HG02610 (cell line): ENCODE measurements at regions not wholly inside any gene's neighbourhood (a gene's known extent, or its start where the extent isn't known, plus 50 kb on each side); places are given as distances from the start of the nearest gene placed in this dataset.
"Not testable (repeated sequence)": the region's sequence is repeated elsewhere in the genome, so short reads cannot be mapped to it uniquely, and the experiment has no call there.

Experiments
- ATAC-seq: cut with Tn5 transposase; IDR thresholded peaks from one replicate; pipeline ENCODE4 v1.9.1; 2021; ENCODE audit warnings: mild to moderate bottlenecking, moderate library complexity; ENCODE audit not compliant: unreplicated experiment

DNA sequence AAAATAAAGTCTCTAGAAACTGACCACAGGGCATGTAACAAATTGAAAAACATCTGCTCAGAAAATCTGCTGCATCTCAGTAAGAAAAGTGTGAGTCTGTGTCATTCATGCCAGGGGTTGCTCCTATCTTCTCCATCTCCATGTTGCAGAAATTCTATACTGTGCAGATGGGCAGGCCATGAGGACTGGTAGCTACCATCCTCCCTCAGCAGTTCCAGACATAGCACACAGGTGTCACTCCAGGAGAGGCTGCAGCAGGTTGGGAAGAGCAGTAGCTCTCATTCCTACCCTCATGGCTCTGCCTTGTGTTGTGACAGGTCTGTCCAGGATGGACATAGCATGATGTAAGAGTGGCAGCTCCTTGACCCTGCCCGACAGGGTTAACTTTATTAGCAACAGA lies 173.4 kb downstream of the NDUFS4 start:
- ATAC-seq, result no peak

DNA sequence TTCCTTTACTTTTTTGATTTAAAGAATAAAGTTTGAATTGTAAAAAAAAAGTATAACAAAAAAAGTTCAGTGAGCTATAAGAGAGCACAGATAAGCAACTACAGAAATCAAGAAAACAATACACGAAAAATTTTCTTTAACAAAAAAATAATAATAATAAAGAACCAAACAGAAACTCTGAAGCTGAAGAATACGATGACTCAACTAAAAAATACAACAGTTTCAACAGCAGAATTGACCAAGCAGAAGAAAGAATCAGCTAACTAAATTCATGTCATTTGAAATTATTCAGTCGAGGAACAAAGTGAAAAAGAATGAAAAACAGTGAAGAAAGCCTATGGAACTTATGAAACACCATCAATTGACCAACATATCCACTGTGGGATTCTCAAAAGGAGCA lies 177.7 kb downstream of the NDUFS4 start:
- no peak for ATAC-seq

DNA sequence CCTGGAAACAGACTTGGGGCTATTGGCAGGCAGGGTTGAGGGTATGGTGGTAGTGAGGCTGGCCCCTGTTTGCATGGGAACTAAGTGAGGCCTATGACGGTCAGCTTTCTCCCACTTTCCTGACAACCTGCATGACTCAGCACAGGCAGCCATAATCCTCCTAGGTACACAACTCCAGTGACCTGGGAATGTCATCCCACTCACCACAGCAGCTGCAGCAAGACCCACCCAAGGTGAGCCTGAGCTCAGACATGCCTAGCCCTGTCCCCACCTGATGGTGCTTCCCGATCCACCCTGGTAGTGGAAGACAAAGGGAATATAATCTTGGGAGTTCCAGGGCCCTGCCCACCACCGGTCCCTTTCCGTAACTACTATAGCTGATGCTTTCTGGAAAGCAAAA lies 178.7 kb downstream of the NDUFS4 start:
- ATAC-seq, result no peak

DNA sequence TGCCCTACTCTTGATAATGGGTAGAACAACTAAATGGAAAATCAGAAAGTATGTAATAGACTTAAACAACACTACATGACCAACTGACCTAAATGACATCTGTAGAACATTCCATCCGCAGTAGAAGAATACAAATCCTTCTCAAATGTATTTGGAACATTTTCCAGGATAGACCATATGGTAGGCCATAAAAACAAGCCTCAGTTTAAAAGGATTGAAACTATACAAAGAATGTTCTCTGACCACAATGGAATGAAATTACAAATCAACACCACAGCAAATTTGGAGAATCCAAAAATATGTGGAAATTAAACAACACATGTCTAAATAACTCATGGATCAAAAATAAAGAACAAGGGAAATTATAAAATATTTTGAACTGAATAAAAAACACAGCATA lies 189.2 kb downstream of the NDUFS4 start:
- no peak for ATAC-seq

DNA sequence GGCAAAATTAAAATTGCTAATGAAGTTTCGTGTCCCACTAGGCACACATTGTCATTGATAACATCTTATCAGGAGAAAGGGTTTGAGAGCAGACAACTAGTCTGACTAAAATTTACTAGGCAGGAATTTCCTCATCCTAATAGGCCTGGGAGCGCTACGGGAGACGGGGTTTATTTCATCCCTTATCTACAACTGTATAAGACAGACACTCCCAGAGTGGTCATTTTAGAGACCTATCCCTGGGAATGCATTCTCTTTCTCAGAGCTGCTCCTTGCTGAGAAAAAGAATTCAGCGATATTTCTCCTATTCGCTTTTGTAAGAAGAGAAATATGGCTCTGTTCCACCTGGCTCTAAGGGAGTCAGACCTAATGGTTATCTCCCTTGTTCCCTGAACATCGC lies 191.8 kb downstream of the NDUFS4 start:
- ATAC-seq, result not testable (repeated sequence)

DNA sequence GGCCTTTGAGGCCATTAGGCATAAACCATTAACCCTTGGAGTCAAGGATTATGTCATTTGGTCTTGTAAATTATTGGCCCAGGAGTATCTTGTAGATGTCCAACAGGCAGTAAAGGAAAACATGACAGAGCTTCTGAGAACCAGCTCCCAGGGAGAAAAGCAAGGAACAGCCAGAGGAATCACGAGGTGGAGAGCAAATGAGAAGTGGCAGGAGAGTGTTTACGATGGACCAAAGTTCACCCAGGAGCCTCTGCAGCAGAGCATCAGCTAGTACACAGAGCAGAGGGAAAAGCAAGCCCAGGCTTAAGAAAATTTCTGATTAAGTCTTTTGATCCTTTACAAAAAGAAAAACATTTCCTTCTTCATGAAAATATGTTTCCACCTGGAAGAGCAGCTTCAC lies 206.2 kb downstream of the NDUFS4 start:
- ATAC-seq, result no peak

DNA sequence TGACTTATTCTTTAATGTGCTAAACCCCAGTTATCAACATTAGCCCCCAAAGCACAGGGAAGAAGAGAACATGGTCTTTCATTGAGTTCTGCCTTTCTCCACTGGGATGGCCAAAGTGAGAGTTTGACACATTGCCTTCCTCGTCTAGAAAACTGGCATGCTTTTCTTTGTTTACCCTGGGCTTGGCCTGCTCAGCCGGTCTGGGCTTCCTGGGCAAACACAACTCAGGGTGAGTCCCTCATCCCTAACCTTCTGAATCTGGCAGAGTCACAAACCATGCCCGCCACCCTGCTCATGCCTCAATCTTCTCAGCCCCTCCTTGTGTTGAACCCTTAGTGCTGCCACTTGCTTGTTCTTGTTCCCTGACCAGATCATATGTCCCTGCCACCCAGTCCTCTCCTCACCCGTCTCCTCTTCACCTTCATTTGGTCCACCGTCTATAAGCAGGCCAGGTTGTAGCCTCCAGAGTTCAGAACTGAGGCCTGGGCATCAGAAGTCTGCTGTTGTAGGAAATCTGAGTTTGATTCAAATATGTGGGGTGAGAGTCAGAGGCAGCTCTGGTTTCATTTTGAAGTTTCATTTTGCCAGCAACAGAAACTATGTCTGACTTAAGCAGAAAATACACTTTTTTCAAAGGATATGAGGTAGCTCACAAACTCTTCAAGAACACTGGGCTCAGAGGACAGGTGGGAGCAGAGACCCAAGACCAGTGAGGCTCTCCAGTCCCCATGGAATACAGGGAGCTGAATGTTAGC lies 217.6 kb downstream of the NDUFS4 start:
- ATAC-seq, result peak; percentile 61

DNA sequence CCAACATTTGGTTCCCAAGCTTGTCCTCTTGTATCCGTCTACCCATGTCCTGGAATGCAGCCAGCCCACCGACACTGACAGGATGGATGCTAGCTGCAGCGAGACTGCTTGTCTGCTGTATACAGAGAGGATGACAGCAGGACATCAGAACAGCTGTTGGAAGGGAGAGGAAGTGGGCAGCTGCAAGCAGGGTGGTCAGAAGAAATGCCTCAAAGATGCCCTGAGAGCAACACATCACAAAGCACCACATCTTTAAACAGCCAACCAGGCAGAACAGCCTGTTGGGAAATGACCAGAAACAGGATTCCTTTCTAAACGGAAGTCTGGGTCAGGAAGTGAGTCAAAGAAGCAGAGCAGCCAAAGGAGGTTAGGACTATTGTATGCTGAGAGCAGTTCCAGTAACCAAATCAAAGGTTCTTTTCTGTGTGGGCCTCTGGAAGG lies 219.1 kb downstream of the NDUFS4 start:
- peak; percentile 59 for ATAC-seq

DNA sequence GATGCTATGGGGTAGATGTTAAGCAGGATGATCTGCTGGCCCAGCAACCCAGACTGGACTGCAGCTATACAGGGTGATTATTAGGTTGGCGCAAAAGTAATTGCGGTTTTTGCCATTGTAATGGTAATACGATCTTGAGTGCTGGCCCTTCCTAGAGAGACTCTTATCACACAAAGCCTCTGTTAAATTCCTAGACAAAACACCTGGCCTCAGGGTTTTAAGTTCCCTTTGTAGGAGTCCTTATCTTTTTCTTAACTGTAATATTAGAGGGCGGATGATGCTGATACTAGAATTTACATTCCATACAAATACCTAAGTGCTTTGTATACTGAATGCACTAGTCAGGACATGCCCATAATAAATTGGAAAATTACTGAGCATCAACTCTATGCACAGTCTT lies 222.2 kb downstream of the NDUFS4 start:
- ATAC-seq, result no peak

DNA sequence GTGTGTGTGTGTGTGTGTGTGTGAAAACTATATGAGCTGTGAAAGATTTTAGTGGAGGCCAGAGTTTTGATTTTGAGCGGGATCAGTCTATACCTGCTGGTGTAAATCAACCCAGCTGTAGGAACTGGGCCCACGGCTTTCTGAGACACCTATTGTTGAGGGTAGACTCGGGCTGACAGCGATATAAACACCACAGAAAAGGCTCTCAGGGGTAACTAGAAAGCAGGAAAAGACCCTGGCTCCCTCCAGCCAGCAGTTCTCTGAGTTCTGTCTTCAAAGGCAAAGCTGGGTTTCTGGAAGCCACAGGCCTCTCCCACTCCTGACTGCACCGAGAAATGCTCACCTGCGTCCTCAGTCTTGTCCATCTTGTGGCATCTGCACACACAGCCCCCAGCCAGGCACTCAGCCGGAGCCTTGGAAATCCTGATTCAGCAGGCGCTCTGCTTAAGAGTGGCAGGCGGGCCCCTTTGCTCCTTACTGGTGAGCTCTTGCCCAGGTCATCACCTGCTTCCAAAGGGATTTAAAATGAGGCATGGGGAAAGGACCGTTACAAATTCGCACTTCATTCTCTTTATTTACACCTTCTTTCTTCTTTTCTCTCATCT lies 223.3 kb downstream of the NDUFS4 start:
- ATAC-seq, result no peak

DNA sequence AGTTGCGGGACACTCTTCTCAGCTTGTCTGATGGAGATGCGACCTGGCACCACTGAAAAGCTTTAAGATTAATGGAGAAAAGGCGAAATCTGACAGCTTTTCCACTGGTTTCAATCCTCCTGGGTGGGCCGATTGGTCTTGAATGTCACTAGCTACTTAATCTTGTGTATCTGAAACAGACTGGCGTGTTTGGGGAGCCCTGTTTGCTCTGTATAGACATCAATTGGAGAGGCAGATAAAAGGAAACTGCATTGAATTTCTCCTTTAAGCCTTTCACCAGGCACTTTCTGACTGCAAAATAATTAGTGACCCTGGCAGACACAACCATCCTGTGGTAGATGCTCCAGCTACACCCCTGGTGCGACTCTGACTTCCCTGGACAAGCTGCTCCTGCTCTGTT lies 224.2 kb downstream of the NDUFS4 start:
- ATAC-seq, result no peak

DNA sequence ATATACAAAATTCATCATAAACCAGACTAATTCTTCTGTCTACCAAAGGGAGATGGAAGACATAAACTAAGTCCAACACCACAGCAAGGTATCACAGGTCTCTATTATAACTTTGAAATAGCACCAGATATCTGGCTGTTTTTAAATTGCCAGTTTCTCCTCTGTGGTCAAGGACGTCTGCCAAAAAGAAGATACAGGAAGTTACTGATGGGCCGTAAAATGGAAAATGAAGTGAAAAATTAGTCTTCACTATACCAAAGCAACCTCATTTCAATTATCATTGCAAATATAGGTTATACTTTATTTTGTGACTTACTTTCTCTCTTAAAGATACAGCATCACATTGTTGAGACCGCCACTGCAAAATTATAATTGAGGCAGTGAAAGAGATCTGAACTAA lies 225.5 kb downstream of the NDUFS4 start:
- no peak for ATAC-seq

DNA sequence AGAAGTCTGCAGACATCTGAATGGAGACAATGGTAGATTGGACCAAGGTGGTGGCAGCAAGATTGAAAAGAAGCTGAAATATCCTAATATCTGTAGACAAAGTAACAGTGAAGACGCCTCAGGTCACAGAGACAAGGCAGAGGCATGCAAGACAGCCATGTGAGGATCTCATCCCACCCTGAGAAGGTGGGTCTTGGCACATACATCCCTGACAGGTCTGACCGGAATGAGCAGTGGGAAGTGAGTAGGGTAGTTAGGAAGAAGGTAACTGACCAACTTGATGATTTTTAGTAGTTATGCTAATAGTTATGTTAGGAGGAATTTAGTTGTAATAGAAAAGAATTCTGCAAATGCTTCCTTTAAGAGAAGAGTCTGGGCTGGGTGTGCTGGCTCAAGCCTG lies 229.6 kb downstream of the NDUFS4 start:
- no peak for ATAC-seq

DNA sequence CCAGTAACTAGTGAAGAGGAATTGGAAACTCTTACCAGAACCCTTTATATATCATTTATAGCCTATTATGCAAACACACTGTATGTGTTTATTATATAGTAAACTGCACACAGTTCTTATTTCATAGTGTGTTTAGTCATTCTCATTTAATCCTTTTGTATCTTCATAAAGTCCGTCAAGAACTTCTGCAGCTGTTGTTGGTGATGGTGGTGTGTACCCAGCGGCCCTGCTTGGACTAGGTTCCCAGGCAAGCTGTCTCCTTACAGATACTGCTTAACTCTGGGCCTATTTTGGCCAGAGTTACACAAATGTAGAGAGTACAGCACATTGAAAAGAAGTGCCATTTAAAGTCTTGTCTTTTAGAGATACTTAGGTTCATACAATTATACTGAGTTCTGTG lies 231.9 kb downstream of the NDUFS4 start:
- no peak for ATAC-seq

DNA sequence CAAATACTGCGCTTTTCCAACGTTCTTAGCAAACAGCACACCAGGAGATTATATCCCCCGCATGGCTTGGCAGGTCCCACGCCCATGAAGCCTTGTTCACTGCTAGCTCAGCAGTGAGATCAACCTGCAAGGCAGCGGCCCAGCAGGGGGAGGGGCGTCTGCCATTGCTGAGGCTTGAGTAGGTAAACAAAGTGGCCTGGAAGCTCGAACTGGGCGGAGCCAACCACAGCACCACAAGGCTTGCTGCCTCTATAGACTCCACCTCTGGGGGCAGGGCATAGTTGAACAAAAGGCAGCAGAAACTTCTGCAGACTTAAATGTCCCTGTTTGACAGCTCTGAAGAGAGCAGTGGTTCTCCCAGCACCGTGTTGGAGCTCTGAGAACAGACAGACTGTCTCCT lies 239.2 kb downstream of the NDUFS4 start:
- not testable (repeated sequence) for ATAC-seq

DNA sequence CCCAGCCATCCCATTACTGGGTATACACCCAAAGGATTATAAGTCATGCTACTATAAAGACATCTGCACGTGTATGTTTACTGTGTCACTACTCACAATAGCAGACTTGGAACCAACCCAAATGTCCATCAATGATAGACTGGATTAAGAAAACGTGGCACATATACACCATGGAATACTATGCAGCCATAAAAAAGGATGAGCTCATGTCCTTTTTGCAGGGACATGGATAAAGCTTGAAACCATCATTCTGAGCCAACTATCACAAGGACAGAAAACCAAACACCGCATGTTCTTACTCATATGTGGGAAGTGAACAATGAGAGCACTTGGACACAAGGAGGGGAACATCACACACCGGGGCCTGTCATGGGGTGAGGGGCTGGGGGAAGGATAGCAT lies 248.0 kb downstream of the NDUFS4 start:
- ATAC-seq, result not testable (repeated sequence)

DNA sequence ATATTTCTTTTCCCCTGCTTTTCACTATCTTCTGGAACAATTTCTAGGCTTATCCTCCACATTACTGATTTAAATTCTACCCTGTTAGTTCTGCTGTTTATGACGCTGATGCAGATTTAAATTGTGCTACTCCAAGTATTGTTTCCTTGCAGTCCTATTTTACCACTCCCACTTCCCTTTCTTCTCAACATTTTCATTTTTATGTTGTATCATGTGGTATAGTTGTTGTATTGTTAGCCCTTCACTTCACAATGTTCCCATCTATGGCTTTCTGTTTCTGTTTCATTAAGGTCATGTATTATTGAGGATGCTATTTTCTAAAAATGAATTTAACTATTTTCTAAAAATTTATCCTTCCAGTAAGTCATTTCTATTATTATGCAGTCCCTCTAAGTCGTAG lies 254.4 kb downstream of the NDUFS4 start:
- no peak for ATAC-seq

DNA sequence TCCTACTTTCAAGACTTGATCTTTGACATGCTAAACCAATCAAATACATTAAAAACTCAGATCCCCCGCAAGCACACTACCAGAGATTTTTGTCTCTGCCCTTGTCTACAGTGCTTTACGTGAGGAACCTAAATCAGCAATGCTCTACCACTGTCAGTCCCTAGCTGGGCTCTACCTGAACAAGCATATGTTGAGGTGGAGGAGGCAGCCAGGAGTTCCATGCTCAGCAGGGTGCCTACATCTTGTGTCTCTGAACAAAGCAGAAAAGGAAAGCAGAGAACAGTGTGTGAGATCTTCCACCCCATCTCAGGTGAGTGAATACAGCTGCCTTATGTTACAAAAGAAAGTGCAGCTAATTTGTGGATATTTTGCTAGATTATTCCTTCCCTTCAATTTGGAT lies 255.0 kb downstream of the NDUFS4 start:
- no peak for ATAC-seq

DNA sequence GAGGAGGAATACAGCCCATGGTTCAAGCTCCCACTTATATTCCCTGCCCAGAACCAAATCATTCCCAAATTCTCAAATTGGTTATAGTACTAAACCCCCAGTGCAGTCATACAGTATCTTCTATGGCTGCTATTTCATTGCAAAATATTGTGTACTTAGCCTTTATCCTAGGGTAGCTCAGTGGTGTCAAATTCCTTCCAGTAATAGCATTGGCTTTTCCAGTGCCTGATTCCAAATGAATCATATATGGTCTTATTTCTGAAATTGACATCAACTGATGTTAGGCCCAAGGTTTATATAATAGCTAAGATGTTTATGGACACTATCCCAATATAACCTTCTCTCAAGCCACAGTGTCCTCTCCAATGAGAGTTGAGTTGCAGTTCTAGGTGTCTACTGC lies 256.7 kb downstream of the NDUFS4 start:
- ATAC-seq, result no peak

DNA sequence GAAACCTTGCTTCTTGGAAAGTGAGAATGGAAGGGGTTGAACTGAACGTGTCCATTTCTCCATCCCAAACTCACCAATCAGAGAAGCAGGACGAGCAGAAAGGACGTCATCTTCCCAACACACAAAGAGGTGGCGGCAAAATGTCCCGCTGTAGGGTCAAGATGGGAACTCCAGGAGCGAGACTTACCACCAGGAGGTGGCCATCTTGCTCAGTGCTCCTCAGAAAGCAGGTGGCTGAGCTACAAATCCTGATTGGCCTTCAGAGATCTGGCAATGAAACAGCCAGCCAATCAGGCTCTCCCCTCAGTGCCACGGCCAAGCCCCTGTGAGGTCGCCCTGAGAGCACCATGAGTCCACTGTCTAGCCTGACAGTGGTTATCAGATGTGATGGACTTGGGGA lies 259.0 kb downstream of the NDUFS4 start:
- ATAC-seq, result no peak

DNA sequence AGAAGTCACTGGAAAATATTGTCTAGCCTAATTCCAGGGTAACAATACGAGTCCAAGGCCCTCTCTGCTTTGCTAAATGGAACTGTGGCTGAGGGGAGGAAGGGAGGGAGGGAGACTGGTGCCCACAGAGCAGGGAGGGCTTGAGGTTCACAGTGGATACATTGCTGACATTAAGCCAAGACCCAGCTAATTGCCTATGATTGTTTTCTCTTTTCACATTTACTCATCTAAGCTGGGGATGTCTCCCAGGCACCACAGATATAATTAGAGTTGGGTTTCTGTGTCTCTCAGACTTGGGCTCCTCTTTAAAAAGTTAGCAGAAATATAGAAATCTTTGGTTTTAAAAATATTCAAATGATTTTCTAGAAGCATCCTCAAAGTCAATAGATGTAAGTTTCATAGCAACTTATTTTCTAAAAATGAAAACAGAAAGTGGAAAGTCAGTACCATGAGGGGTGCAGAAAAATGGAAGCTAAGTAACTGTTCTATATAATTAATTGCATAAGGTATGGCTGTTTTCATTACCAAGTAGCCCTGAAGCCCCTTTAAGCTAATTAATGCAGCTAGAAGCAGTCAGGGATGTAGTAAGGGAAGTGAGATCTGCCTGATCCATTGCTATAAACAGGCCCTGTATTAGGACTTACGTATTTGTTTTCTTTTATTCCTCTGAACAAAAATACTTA lies 259.8 kb downstream of the NDUFS4 start:
- peak; percentile 60 for ATAC-seq

DNA sequence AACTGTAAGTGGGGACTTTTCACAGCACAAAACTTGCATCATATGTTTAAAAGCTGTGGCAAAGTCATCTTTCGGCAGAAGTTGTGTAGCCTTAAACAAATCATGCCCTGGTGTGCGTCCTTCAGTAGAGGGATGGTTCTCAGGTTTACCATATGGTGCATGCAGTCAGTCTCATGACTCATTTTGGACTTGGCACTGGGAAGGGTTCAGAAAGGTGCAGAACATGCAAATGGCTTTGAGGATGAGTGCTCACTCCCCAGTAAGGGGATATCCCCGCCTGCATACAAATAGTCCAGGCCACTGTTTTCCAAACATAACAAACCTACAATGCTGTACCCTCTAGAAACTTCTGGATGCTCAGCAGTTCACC lies 260.3 kb downstream of the NDUFS4 start:
- peak; percentile 95 for ATAC-seq
